ENCODE measurements at regions not wholly inside any gene's neighbourhood (a gene's known extent, or its start where the extent isn't known, plus 50 kb on each side); places are given as distances from the start of the nearest gene placed in this dataset.

- no peak for TF ChIP-seq CTCF (IDR thresholded peaks at IDR 0.05)
- Histone ChIP-seq H3K27ac (no peak overlapping the region), H3K4me3 (no peak overlapping the region)
Measured at GRCh38 chr2:236840215-236840614, 245.5 kb upstream of the COPS8 start.

GRCh38 chr2:236840857-236841256, 244.8 kb upstream of the COPS8 start:
- Histone ChIP-seq H3K36me3 (no peaks in the 10 kb centered on the region), H3K4me1 (peaks cover 0 to 4% of the 10 kb centered on the region in 2 donors), H3K27ac (no peak overlapping the region), H3K9me3 (no peaks in the 10 kb centered on the region), H3K4me3 (no peak overlapping the region), H3K27me3 (no peaks in the 10 kb centered on the region)
- DNase-seq (ENCODE audit: low spot score), result no peak
- no peak for TF ChIP-seq CTCF (IDR thresholded peaks at IDR 0.05)

More at GRCh38 chr2:236840215-236840614, 245.5 kb upstream of the COPS8 start:
- no peak for DNase-seq (ENCODE audit: low spot score)
- Histone ChIP-seq H3K4me1 (peaks cover 0 to 4% of the 10 kb centered on the region in 2 donors), H3K36me3 (no peaks in the 10 kb centered on the region), H3K9me3 (no peaks in the 10 kb centered on the region), H3K27me3 (no peaks in the 10 kb centered on the region)

GRCh38 chr2:236841389-236841788, 244.3 kb upstream of the COPS8 start:
- Histone ChIP-seq H3K4me1 (peaks cover 0 to 4% of the 10 kb centered on the region in 2 donors), H3K27me3 (no peaks in the 10 kb centered on the region), H3K9me3 (no peaks in the 10 kb centered on the region), H3K36me3 (no peaks in the 10 kb centered on the region), H3K27ac (no peak overlapping the region), H3K4me3 (no peak overlapping the region)
- no peak for TF ChIP-seq CTCF (IDR thresholded peaks at IDR 0.05)
- DNase-seq (ENCODE audit: low spot score), result no peak

GRCh38 chr2:236843161-236843968, 242.3 kb upstream of the COPS8 start:
- no peaks in the 10 kb centered on the region for H3K9me3 ChIP-seq
- DNase-seq (ENCODE audit: low spot score), result no peak
- no peak for TF ChIP-seq CTCF (IDR thresholded peaks at IDR 0.05)
- no peak overlapping the region for H3K4me3 ChIP-seq
- H3K27me3 ChIP-seq, result no peaks in the 10 kb centered on the region
- peaks cover 0 to 4% of the 10 kb centered on the region in 2 donors for H3K4me1 ChIP-seq
- no peak overlapping the region for H3K27ac ChIP-seq
- no peaks in the 10 kb centered on the region for H3K36me3 ChIP-seq

GRCh38 chr2:236844711-236845110, 241.0 kb upstream of the COPS8 start:
- no peak for DNase-seq (ENCODE audit: low spot score)
- no peak overlapping the region for H3K27ac ChIP-seq
- no peaks in the 10 kb centered on the region for H3K27me3 ChIP-seq
- no peak overlapping the region for H3K4me3 ChIP-seq
- no peaks in the 10 kb centered on the region for H3K9me3 ChIP-seq
- peaks cover 0 to 4% of the 10 kb centered on the region in 2 donors for H3K4me1 ChIP-seq
- no peak for TF ChIP-seq CTCF (IDR thresholded peaks at IDR 0.05)
- H3K36me3 ChIP-seq, result no peaks in the 10 kb centered on the region

DNA sequence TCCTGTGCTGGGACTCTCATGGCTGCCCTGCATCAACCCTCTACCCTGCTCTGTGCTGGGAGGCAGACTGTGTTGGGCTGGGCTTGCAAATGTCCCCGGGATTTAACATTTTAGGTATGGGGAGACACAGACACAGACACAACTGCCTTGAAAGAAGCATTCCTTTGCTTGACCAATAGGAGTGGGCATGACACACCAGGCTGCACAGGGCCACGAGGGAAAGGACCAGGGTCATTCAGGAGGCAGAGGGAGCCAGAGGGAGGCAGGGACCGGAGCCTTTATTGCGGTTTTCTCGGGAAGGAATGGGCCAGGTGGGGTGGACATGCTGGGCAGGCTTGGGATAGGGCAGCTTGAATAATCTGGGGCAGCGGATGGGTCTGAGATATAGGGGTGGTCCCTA, 238.7 kb upstream of the COPS8 start:
- Histone ChIP-seq H3K36me3 (no peaks in the 10 kb centered on the region), H3K4me1 (no peaks in the 10 kb centered on the region), H3K4me3 (no peak overlapping the region), H3K27ac (no peak overlapping the region), H3K27me3 (no peaks in the 10 kb centered on the region), H3K9me3 (no peaks in the 10 kb centered on the region)
- no peak for TF ChIP-seq CTCF (IDR thresholded peaks at IDR 0.05)
- no peak for DNase-seq (ENCODE audit: low spot score)
